NCI-H2196 treated with DMSO at 0.1 percent for 48 hours (cell line): ENCODE measurements at regions not wholly inside any gene's neighbourhood (a gene's known extent, or its start where the extent isn't known, plus 50 kb on each side); places are given as distances from the start of the nearest gene placed in this dataset.
"Not testable (repeated sequence)": the region's sequence is repeated elsewhere in the genome, so short reads cannot be mapped to it uniquely, and the experiment has no call there.

Experiments used
- DNase-seq: peaks from one replicate; lab custom pipeline; 2025; ENCODE audit not compliant: unreplicated experiment; lab: John Stamatoyannopoulos, UW

GRCh38 chr10:131577178-131577555, 265.6 kb upstream of the TCERG1L start:
- no peak for DNase-seq

GRCh38 chr10:131577786-131578471, 266.4 kb upstream of the TCERG1L start:
- no peak for DNase-seq

- no peak for DNase-seq
Measured at GRCh38 chr10:131578472-131578970, 267.0 kb upstream of the TCERG1L start.

GRCh38 chr10:131579251-131580071, 267.9 kb upstream of the TCERG1L start:
- no peak for DNase-seq

GRCh38 chr10:131580076-131580652, 268.6 kb upstream of the TCERG1L start:
- no peak for DNase-seq

GRCh38 chr10:131580674-131581073, 269.2 kb upstream of the TCERG1L start:
- no peak for DNase-seq

- DNase-seq, result not testable (repeated sequence)
Measured at GRCh38 chr10:131581547-131581946, 270.0 kb upstream of the TCERG1L start.

GRCh38 chr10:131584287-131584686, 272.8 kb upstream of the TCERG1L start:
- no peak for DNase-seq

GRCh38 chr10:131585761-131586160, 274.2 kb upstream of the TCERG1L start:
- DNase-seq, result no peak

GRCh38 chr10:131586958-131587357, 275.4 kb upstream of the TCERG1L start:
- no peak for DNase-seq

- DNase-seq, result no peak
Measured at GRCh38 chr10:131587976-131588680, 276.6 kb upstream of the TCERG1L start.

- no peak for DNase-seq
Measured at GRCh38 chr10:131588704-131589220, 277.2 kb upstream of the TCERG1L start.

- DNase-seq, result no peak
Measured at GRCh38 chr10:131590567-131590966, 279.0 kb upstream of the TCERG1L start.

GRCh38 chr10:131591936-131592335, 280.4 kb upstream of the TCERG1L start:
- no peak for DNase-seq

- no peak for DNase-seq
Measured at GRCh38 chr10:131609176-131609575, 291.6 kb upstream of the PPP2R2D start.

- DNase-seq, result no peak
Measured at GRCh38 chr10:131615150-131615549, 285.7 kb upstream of the PPP2R2D start.

- no peak for DNase-seq
Measured at GRCh38 chr10:131616040-131616439, 284.8 kb upstream of the PPP2R2D start.

GRCh38 chr10:131617113-131617858, 283.5 kb upstream of the PPP2R2D start:
- DNase-seq, result no peak

- no peak for DNase-seq
Measured at GRCh38 chr10:131618587-131619267, 282.1 kb upstream of the PPP2R2D start.

- DNase-seq, result no peak
Measured at GRCh38 chr10:131620314-131620713, 280.5 kb upstream of the PPP2R2D start.
